CD4-positive, alpha-beta T cell treated with Interleukin-4 for 4 hours (primary cell): ENCODE measurements at regions not wholly inside any gene's neighbourhood (a gene's known extent, or its start where the extent isn't known, plus 50 kb on each side); places are given as distances from the start of the nearest gene placed in this dataset.

Experiments used
- DNase-seq: peaks from one replicate; pipeline ENCODE4 v3.0.0-alpha.2; 2020

- no peak for DNase-seq
These were observed 352.3 kb downstream of the GRXCR1 start for GRCh38 chr4:43244688-43245382.

- no peak for DNase-seq
These were observed 359.3 kb downstream of the GRXCR1 start for GRCh38 chr4:43251841-43252240.

GRCh38 chr4:43253541-43253940 is 361.0 kb downstream of the GRXCR1 start:
- DNase-seq: no peak

GRCh38 chr4:43264730-43265129 is 372.2 kb downstream of the GRXCR1 start:
- DNase-seq: no peak

DNA sequence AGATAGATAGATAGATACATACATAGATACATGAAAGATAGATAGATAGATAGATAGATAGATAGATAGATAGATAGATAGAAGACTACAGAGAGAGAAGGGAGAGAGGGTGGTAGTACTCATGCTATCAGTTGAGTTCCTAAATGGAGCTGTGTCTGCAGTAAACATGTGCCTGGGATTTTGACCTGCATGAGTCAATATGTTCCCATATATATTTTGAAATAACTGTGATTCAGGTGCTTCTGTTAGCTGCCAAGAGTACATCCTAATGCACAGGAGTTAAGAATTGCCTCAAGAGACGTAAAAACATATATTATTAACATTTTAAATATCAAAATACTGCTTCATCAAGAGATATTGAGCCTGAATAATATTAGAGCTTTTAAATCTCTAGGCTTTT is 379.4 kb downstream of the GRXCR1 start:
- no peak for DNase-seq

DNA sequence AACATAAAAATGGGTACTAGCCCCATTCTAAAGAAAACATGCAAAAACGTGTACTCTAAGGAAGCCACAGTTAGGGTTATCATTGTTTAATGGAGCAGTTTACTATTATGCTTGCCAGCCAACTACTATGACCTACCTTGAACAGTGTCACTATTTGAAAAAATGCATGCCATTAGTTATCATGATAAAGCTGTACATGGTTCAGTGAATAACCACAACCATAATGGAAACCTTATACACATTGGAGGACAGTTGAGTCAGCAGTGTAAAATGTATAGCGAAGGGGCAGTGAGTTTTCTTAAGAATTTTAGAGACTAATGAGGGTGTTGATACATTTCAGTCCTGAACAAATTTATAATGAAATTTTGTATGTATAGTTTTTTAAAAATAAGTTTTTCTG is 381.9 kb downstream of the GRXCR1 start:
- DNase-seq: no peak

GRCh38 chr4:43275779-43276178 is 383.3 kb downstream of the GRXCR1 start:
- no peak for DNase-seq

DNA sequence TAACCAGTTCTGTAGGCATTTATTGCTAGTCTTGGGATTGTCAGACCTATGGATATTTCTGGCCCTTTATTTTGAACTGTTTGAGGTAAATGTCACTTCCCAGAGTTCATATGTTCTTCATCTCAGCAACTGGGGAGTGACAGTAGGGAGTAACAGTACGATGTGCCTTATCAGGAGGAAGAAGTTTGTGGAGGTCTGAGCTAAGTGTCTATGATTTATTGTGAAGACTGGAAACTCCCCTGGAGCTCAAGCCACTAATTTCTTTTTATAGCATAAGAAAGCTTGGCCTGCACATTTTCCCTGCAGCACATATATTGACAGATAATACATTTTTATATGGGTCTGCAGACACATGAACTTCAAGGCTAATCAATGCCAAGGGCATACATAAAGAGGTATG is 383.8 kb downstream of the GRXCR1 start:
- DNase-seq: no peak

GRCh38 chr4:43277003-43277402 is 384.5 kb downstream of the GRXCR1 start:
- no peak for DNase-seq

GRCh38 chr4:43282534-43282933 is 390.0 kb downstream of the GRXCR1 start:
- no peak for DNase-seq

- no peak for DNase-seq
These were observed 393.6 kb downstream of the GRXCR1 start for GRCh38 chr4:43286137-43286536.

GRCh38 chr4:43296946-43297528 is 404.5 kb downstream of the GRXCR1 start:
- no peak for DNase-seq

DNA sequence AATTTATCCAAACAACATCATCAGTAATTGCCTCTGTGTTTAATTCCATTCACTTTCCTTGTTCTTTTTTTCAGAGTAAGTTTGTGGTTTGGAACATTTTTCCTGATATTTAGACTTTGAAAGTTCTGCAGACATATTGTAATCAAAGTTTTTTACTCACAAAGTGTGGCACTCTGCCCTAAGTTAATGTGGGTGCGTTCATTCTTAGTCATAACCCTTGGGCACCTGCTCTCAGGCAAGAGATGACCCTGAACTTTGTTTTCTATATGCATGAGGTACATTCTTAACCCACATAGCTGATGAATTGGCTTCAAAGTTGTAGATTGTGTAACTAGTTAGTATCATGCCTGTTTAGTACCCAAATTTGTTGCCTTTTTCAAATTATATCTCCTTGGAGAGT is 424.3 kb downstream of the GRXCR1 start:
- DNase-seq: no peak

- DNase-seq: no peak
These were observed 432.9 kb downstream of the GRXCR1 start for GRCh38 chr4:43325220-43325967.

DNA sequence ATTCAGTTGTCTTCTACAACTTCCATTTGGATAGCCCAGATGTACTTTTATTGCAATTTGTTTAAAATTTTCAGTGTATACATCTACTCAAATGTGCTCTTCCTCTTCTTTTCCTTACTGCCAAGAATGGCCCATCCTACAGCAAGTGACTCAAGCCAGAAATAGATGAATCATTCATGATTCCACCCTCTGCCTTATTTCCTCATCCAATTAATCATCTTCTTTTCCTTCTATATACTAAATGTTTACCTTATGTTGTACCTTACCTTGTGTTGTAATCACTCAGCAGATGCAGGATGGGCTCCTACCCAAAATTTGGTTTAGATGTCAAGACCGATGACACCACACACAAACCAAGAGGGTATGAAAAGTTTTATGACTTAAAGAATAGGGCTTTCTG is 437.8 kb downstream of the GRXCR1 start:
- DNase-seq: no peak

DNA sequence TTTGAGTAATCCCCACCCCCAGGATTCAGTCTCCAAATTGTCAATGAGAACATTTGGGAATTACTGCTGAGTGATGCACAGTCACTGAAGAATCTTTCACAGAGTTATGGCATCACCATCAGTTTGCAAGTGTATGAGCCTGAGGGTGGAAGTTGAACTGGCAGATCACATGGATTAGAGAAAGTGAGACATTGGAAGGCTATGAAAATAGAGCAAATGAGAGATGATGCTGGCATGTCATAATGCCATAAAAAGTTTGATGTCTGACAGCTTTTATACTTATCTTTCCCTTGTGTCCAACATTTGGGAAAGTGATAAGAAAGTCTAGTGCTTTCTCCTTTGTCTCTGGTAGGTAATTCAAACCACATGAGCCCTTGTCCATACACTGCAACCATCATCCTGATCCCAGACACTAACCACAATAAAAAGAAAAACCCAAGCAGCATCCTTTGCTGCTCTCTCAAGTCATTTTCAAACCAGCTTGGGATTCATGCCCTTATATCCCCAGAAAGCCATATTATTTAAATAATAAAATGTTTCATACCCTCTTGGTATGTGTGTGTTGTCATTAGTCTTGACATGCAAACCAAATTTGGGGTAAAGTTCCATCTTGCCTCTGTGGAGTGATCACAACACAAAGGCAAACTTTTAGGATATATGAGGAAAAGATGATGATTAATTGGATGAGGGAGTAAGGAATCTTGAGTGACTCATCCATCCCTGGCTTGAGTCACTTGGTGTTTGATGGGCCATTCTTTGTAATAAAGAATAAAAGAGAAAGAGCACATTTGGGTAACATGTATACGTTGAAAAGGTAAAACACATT is 438.9 kb downstream of the GRXCR1 start:
- no peak for DNase-seq

DNA sequence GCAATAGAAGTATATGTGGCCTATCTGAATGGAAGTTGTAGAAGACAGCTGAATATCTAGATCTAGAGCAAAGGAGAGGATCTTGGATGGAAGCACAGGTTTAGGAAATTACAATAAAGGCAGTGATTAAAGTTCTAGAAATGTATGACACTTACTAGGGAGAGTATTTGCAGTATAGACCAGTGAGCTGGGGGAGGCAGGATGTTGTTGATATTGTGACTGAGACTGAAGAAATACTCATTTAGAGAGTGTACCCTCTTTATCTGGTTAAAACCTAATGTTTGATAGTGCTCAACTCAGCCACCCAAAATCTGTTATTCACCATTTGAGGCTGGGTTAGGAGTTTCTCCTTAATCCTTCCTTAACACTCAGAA is 439.5 kb downstream of the GRXCR1 start:
- DNase-seq: no peak

DNA sequence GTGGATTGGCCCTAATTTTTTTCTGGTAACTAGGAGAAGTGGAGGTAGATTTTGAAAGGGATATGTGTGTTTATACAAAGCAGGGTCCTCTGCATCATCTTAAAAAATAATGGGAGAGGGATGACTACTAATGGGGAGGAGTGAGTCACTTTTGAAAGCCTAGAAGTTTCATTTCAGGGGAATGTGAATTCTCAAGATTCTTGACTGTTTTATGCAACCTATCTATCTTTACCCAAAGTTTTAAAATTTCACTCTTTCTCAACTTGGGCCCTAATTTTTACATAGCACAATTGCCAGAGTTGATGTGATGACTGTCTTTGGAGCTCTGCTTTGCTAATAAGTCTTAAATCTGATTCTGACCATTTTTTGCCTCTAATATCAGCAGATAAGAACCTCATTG is 445.2 kb downstream of the GRXCR1 start:
- no peak for DNase-seq

GRCh38 chr4:43339435-43339834 is 446.9 kb downstream of the GRXCR1 start:
- DNase-seq: no peak

- no peak for DNase-seq
These were observed 449.2 kb downstream of the GRXCR1 start for GRCh38 chr4:43341741-43342140.

DNA sequence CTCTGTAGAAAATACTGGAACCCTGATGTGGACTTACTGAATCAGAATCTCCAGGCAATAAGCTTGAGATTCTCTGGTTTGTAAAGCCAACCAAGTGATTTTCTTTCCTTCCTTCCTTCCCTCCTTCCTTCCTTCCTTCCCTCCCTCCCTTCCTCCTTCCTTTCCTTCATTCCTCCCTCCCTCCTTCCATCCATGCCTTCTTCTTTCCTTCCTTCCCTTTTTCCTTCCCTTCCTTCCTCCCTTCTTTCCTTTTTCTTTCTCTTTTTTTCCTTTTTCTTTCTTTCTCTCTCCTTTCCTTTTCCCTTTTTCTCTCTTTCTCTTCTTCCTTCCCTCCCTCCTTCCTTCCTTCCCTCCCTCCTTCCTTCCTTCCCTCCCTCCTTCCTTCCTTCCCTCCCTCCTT is 450.8 kb downstream of the GRXCR1 start:
- no peak for DNase-seq

GRCh38 chr4:43345323-43345925 is 452.9 kb downstream of the GRXCR1 start:
- no peak for DNase-seq

GRCh38 chr4:43348591-43348990 is 456.1 kb downstream of the GRXCR1 start:
- DNase-seq: no peak
